Renal cortical epithelial cell (primary cell): ENCODE measurements at regions not wholly inside any gene's neighbourhood (a gene's known extent, or its start where the extent isn't known, plus 50 kb on each side); places are given as distances from the start of the nearest gene placed in this dataset.
A peak's percentile ranks its signal among the peaks of the same experiment; 100 is the strongest.
"Not testable (repeated sequence)": the region's sequence is repeated elsewhere in the genome, so short reads cannot be mapped to it uniquely, and the experiment has no call there.

Experiments
- DNase-seq: peaks from one replicate; pipeline ENCODE4 v3.0.0-alpha.2; 2011; ENCODE audit warnings: low read depth

DNA sequence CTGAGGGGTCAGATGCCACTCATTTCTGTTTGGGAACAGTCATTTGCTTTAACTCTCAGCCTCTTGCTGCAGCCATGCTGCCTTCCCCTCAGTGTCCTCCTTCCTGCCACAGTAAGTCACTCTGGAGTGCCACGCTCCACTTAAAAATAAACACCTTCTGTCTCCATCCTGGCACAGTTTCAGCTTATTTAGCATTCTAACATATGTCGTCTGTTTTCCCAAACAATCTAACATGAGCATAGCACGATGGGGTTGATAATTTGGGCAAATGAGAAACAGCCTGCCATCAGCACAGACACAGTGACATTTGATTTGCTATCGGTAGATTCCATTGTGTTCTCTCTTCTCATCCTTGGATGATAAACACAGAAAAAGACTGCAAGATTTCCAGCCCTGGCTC is 768.6 kb downstream of the UQCRFS1 start:
- no peak for DNase-seq

DNA sequence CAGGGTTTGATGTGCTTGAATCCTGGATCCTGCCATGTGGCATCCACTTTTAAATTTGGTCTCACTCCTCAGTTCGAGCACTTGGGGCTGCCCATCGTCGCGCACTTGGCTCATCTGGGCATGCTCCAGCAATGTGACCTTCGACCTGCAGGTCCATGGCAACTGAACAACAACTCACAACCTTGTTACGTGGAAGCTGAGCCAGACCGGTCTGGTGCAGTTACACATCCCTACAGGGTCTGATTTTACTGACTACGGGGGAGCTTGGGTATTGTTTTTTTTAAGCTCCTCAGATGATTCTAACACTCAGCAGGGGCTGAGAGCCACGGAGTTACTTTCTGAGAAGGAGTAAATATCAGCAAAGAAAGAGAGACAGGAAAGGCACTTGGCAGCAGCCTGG is 769.6 kb downstream of the UQCRFS1 start:
- DNase-seq = peak; percentile 55

GRCh38 chr19:28437390-28438346 is 775.3 kb downstream of the UQCRFS1 start:
- no peak for DNase-seq

DNA sequence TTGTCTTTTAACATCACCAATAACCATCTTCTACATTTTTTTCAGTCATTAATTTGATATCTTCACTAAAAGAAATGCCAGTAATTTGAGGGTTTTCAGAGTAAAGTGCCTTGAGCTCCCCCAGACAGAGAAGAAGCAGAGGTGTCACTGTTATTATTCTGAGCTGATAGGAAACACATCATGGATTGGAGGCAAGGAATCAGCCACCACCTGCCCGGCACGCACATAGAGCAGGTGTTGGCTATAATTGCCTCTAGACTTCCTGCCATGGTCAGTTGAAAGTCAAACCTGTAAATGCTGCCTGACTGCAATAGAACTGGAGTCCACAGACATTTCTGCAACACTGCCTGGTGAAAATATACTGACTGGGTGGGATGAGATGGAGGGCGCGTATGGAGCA is 776.6 kb downstream of the UQCRFS1 start:
- no peak for DNase-seq

DNA sequence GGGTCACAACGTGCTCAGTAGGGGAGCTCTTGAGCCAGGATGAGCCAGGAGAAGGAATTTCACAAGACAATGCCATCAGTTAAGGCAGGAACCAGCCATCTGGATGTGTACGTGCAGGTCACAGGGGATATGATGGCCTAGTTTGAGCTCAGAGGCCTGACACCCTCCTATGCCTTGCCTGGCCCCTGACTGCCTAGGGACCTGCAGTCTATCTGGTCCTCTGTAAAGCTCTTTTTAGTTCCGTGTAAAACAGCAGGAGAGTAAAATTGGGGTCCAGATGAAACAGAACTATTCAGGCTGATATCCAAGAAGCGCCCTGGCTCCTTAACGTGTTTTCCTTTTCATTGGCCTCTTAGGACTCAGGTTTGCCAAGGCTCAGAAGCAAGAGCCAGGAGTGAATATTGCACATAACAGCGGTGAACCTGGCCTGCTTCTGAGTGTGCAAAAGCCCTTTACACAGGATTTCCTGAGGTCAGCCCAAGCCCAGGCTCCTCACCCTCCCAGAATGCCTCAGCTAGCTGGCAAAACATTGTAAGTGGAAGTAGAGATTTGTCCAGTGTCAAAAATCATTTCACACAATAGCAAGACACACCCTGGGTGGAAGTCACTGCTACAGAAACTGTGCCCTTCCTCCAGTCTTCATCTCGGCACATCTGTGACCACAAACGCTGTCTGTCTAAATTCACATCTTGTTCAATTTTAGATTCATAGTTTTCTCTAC is 777.2 kb downstream of the UQCRFS1 start:
- DNase-seq = no peak

DNA sequence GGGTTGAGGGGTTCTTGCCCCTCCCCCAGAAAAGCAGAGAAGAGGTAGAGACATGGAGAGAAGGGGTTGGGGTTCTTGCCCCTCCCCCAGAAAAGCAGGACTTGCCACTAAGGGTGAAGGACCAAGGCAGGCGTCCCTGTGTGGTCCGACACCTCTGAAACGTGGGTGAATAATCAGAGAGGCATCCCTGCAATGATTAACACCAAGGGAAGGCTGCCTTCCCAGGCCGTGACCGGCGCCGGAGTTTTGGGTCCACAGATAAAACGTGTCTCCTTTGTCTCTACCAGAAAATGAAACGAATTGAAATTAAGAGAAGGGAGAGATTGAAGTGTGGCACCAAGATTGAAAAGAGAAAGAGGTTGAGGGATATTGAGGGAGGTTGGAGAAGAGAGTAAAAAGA is 778.2 kb downstream of the UQCRFS1 start:
- DNase-seq = not testable (repeated sequence)

DNA sequence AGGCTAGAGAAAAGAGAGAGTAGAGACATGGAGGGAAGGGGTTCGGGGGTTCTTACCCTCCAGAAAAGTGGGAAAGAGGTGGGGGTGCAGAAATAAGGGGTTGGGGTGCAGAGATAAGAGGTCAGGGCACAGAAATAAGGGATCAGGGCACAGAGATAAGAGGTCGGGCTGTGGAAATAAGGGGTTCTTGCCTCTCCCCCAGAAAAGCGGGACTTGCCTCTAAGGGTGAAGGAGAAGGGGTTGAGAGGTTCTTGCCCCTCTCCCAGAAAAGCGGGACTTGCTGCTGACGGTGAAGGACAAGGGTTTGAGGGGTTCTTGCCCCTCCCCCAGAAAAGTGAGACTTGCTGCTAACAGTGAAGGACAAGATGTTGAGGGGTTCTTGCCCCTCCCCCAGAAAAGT is 778.6 kb downstream of the UQCRFS1 start:
- not testable (repeated sequence) for DNase-seq

- not testable (repeated sequence) for DNase-seq
Observed at GRCh38 chr19:28433166-28433565, 779.8 kb downstream of the UQCRFS1 start.

DNA sequence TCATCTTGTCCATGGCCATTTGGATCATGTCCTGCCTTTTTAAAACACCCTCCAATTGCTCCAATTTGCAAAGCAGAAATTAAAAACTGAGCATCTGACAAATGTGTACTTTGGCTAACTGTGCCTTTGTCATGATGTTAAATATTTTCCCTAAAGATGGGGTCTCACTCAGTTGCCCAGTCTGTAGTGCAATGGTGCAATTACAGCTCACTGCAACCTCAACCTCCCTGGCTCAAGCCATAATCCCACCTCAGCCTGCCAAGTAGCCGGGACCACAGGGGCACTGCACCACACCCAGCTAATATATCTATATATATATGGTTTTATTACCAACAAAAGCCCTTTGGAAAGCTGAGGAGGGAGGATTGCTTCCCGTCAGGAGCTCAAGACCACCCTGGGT is 782.7 kb downstream of the UQCRFS1 start:
- no peak for DNase-seq

GRCh38 chr19:28429356-28429755 is 783.6 kb downstream of the UQCRFS1 start:
- DNase-seq = no peak

- DNase-seq = no peak
Observed at GRCh38 chr19:28428663-28429348, 784.1 kb downstream of the UQCRFS1 start.

DNA sequence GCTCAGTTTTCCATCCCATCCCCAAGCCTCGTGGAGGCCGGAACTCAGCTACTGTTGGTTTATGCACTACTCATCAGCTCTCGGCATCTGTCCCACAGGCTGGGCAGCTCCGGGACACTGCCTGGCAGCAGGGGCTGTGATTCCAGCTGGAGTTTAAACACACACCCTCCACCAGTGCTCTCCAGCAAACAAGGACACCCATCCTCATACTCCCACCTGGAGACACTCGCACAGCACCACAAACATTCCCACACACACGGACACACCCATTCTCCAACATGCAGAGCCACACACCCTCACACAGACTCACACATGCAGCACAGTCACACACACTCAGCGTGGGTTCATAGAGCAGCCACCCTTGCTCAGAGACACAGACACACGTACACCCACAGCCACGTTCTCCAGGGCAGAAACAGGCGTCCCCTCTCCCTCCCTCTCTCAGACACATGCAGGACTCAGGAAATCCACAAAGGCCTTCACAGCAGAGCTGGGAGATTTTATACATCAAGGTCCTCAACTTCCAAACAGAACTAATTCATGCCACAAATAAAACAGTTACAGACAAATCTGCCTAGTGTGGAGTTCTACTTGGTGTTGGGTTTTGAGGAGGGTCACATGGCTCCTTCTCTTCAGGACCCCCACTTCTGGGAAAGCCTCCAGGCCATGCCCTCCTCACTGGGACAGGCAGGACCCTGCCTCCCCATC is 785.4 kb downstream of the UQCRFS1 start:
- no peak for DNase-seq

DNA sequence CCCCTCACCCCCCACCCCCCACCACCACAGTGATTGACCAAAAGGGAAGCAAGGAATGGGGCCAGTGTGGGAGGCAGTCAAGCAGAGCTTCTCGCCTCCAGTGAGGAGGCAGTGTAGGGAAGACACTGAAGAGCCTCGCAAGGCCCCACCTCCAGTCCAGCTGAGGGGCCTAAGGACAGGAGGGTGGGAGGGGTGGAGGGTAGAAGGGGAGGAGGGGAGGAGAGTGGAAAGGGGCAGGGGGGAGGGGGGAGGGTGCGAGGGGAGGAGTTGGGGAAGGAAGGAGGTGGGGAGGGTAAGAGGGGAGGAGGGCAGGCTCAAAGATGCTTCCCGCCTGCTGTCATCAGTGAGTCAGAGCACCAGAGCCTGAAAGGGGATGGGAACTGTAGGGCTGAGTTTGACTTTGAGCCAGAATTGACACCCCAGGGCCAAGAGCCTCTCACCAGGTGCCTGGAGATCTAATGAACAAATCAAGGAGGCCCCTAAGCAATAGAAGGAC is 786.2 kb downstream of the UQCRFS1 start:
- peak; percentile 78 for DNase-seq

GRCh38 chr19:28426110-28426729 is 786.7 kb downstream of the UQCRFS1 start:
- no peak for DNase-seq

- peak; percentile 71 for DNase-seq
Observed at GRCh38 chr19:28425046-28425931, 787.7 kb downstream of the UQCRFS1 start.

DNA sequence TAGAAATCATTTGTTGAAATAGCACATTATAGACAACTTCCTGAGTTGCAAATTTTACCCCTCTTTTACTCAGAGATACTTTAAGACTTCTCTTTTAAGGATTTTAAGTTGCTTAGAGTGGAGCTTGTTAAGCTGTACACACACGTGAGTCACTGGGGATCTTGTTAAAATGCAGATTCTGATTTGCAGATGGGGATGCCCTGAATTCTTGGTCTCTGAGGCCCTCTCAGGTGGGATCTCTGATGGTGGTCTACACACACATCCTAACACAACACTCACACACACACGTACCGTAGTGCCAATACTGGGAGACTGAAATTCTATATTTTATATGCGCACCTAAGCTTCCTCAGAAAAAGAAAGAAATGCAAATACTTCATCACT is 788.3 kb downstream of the UQCRFS1 start:
- no peak for DNase-seq

DNA sequence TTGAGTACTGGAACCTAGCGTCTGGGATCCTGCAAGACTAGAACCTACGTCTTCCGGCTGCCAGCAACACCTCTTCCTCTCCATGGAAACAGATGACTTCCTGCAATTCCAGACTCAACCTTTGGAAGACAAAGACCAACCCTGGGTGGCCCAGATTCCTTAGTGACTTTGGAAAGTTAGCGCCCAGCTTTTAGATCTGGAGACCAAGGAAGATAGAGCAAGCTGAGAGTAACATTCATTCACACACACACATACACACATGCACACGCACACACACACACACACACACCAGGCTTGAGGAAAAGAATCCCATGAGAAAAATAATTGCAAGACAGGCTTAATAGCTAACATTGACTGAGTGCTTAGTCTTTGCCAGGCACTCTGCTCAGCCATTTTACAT is 788.9 kb downstream of the UQCRFS1 start:
- no peak for DNase-seq

DNA sequence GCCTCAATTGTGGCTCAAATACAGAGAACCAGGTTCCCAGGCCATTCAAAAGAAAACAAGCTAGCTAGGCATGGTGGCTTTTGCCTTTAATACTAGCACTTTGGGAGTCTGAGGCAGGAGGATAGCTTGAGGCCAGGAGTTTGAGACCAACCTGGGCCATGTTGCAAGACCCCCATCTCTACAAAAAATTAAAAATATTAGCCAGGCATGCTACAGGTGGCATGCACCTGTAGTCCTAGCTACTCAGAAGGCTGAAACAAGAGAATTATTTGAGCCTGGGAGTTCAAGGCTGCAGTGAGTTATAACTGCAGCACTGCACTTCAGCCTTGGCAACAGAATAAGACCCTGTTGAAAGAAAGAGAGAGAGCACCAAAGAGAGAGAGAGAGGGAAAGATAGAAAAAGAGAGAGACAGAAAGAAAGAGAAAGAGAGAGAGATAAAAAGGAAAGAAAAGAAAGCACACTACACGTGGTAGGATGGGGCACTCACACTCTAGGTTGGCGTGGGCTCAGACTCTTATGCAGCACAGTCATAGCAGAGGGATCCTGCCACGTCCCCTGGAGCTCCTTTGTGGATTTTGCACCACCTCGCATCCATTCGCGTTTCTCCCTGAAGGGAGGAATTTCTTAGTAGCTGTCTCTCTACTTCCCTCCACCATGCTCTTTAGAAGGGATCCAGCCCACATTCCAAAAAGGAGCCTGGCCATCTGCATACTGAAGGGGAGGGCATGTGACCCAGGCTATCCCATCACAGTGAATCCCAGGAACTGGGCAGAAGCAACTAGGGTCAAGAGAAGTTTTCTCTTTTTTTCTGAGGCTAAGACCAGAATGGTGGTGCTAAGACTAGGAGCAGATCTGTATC is 789.9 kb downstream of the UQCRFS1 start:
- no peak for DNase-seq

- no peak for DNase-seq
Observed at GRCh38 chr19:28422046-28422445, 790.9 kb downstream of the UQCRFS1 start.
